Ureter (tissue), 1 donor: ENCODE measurements at regions not wholly inside any gene's neighbourhood (a gene's known extent, or its start where the extent isn't known, plus 50 kb on each side); places are given as distances from the start of the nearest gene placed in this dataset.
"Not testable (repeated sequence)": the region's sequence is repeated elsewhere in the genome, so short reads cannot be mapped to it uniquely, and the experiment has no call there.

Experiments
- DNase-seq: peaks from one replicate; pipeline ENCODE4 v3.0.0-alpha.2; 2020; ENCODE audit warnings: low spot score
- donor health status: DM: yes; HTN: yes; CAD: no.

DNA sequence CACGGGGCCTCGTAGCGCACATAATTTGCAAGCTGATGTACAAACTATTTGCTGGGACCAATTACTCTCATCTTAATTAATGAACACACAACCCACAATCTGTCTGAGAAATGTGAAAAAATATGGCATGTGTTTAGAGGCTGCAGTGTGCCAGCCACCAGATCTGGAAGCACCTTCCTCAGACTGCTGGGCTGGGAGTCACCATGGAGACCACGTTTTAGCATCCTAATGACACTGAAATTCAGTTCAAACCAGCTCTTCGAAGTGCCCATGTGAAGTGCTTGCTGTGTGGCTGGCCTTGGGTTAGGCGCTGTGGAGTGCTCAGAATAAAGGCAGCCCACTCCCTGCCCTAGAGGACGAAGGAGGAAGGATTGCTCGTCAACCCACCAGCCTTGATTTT is 482.4 kb downstream of the OMA1 start:
- DNase-seq: no peak

DNA sequence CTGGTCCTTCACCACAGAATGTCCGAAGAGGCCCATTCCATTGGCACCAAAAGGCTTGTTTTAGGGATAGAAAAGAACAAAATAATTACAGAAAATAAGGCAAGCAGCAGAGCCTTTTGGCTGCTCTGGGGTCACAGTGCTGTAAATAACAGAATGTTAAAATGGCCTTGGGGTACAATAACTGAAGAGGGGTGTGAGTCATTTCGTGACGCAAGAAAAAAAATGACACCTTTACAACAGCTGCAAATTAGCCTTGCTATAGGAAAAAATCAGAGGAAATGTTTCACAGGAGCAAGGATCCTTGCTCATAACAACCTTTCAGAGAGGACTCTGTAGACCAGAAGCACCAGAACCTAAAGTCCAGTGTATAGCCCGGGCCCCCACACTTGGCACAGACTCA is 483.4 kb downstream of the OMA1 start:
- DNase-seq: no peak

DNA sequence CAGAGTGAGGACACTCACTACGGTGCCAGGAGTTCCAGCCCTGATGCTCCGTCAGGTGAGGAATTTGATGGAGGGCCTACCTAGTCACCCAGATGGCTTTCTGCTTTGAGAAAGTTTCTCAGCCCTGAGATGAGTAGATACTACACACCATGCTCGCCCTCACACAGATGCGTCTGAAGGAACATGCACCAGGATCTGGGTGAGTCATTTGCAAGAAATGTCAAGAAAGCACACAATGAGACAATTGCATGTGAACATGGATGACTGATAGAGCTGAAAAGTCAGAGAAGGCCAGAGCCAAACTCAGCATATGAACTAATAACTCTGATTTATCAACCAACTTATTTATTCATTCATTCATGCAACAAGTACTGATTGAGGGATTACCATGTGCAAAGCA is 483.9 kb downstream of the OMA1 start:
- no peak for DNase-seq

DNA sequence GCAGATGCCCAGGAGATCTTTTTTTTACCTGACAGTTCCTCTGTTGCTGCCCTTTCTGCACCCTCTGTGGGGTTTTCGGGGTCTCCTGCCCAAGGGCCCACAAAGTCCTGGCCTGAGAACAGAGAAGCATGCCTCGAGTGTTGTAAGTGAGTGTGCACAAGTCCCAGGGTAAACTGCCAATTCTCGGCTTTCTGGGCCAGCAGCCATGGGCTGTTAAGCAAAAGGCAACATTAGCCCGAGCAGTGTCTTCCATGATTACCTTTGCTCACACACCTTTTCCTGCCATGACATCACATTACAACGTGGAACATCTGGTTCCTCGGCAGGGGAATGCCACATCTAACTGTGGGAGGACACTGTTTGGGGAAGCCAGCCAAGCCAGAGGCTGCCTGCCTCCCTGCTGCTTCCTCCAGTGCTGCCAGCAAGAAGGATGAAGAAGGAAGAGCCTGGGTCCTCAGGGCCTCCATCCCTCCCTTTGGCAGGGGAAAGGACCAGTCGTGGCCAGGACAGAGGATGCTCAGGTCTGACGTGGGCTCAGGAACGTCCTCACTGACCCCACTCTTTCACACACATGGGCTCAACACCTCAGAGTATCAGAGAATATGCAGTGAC is 485.9 kb downstream of the OMA1 start:
- DNase-seq: no peak

DNA sequence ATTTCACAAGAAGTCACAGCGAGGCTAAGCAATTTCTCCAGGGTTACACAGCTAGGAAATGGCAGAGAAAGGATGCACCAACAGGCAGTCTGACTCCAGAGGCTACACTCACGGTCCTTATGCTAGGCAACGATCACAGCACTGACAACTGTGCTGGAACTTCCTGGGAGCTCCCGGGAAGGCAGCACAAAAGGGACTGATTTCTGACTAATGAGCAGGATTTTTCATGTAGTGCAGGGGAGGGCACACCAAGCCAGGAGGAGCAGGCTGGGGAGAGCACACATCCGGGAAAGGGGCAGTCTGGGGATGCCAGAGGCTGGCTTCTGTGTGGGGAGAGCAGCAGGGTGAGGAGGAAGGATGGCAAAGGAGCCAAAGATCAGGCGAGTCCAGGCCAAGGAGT is 486.7 kb downstream of the OMA1 start:
- no peak for DNase-seq

DNA sequence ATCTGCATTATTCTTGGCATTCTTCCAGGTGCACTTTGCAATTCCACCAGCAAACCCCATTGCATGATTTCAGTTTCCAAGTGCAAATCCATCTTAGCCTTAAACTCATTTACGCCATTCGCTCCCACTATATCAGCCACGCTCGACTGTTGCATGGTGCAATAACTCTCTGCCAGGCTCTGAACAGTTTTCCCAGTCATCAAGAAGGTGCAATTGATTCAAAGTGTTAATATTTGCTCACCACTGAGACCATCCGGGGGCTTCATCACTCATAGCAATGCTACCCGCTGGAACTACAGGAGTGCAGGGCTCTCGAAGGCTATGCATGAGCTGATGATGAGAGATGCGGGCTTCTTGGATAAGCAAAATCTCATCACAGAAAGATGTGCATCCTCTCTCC is 488.2 kb downstream of the OMA1 start:
- no peak for DNase-seq

DNA sequence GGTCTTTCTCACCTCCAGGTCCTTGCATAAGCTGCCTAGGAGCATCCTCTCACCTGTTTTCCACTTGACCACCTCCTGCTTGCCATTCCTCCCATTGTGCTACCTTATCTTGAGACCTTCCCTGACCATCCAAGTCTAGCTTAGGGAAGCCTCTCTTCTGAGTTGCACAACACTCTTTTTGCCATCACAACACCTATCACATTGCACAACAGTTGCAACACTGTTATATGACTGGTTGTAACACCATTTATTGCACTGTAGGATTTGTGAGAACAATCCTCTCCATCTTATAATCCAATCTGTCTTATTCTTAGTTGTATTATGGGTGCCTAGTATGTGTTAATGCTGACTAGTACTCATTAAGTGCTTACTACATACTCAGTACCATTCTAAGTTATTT is 488.7 kb downstream of the OMA1 start:
- no peak for DNase-seq

DNA sequence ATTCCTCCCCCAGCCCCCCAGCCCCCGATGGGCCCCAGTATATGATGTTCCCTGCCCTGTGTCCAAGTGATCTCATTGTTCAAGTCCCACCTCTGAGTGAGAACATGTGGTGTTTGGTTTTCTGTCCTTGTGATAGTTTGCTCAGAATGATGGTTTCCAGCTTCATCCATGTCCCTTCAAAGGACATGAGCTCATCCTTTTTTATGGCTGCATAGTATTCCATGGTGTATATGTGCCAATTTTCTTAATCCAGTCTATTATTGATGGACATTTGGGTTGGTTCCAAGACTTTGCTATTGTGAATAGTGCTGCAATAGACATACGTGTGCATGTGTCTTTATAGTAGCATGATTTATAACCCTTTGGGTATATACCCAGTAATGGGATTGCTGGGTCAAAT is 495.3 kb downstream of the OMA1 start:
- DNase-seq: not testable (repeated sequence)

DNA sequence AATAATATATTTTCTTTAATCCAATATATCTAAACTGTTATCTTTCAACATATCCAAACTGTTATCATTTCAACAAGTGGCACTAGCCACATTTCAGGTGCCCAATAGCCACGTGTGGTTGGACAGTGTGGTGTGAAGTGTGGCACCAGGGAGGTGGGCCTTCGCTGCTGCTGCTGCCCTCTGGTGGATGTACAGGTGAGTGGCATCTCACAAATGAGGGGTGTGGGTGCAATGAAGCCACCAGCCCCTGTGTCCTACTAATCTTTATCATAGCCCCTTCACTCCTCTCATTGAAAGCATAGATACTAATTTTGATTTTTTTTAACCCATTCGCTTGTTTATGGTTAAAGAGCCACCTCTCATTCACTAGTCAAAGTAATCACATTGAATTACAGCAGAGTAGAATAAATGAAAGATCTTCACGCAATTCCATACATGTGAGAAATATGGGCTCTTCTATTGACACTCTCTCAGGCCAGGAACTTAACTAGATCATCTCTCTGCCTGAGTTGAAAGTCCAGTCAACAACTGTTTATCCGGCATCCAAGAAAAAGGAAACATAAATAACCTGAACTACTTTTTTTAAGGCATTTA is 499.2 kb downstream of the OMA1 start:
- DNase-seq: no peak

DNA sequence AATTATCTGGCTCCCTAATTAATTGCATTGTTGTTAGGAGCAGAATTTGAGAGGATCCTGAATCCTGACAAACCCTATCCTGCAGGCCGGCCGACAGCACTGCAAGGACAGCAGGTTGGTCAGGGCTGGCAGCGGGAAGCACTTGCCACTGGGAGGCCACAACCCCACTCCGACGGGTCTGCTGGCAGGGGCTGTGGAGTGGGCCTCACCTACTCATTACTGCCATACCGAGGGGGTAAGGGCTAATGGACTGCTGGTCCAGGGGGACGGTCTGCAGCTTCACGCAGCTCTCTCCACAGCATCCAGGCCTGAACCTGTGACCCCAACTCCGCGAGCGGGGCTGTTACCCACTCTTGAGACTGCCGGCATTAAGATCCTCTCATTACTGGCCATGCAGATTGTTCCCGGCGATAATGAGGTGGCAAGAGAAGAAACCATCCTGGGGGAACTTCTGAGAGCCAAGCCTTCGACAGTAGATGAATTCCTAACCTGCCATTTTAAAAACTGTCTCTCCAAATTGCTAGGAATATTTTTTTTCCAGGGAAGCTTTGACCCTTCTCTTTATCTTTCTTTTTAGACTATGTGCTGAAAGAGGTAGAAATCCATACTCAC is 501.3 kb downstream of the OMA1 start:
- no peak for DNase-seq

DNA sequence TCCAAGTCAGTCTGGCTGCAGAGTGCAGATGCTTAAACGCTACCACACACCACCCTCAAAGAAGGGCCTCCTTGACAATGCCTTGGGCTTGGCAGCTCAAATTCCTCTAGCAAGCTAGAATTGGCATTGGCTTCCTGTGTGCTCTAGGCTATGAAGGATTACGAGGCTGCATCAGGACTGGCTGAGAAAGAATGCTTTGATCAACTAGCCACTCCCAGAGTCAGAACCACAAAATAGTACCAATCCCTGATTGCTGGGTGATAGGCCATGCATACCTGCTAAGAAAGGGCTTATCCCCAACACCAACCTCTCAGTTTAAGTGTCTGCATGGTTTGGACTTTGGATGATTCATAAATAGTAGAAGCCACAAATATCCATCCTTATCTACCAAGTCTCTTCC is 504.9 kb downstream of the OMA1 start:
- DNase-seq: no peak

DNA sequence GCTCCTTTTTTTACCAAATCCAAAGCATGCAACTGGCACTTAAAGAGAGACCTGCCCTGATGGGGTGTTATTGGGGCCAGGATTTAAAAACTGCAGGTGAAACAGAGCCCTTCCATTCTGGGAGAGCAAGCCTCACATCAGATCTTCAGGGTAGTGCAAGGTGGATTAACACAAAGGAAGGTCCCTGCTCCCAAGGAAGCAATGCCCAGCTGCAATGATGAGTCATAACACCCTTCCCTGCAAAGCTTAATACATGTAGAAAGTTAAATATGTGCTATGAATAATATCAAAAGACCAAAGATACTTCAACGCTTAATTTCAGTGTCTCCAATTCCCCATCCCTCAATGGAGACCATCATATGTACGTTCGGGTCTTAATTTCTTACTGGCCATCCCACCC is 508.0 kb downstream of the OMA1 start:
- DNase-seq: no peak

DNA sequence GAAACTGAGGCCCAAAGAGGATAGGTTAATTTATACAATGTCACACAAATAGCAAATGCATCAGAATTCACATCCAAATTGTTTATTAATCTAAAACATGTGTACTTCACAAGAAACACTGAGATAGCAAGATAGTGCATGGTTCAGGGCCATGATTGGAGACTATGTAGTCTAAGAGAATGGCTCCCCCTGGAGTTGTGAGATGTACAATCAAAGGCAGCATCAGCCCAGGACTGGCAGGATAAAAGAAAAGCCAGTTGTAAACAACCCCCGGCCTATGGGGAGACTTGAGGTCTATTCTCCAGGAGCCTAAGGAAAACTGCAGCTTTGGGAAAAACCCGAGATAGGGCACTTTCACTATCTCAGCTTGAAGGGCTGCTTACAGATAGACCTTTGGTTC is 511.0 kb downstream of the OMA1 start:
- DNase-seq: no peak

DNA sequence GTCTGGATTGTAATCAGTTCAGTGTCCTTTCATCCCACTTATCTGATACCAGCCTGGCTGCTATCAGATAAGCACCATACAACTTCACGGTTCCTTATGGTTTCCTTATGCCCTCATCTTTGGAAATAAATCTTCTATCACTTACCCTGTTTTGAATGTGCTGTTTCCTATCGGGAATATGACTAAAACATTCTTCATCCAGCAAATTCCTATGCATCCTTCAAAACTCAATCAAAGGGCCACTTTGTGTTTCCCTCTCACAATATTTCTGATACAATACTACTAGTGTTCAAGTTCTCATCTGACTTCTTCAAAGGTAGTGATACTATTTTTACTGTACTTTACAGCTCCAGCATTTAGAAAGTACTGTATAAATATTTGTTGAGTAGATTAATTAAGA is 513.2 kb downstream of the OMA1 start:
- no peak for DNase-seq

DNA sequence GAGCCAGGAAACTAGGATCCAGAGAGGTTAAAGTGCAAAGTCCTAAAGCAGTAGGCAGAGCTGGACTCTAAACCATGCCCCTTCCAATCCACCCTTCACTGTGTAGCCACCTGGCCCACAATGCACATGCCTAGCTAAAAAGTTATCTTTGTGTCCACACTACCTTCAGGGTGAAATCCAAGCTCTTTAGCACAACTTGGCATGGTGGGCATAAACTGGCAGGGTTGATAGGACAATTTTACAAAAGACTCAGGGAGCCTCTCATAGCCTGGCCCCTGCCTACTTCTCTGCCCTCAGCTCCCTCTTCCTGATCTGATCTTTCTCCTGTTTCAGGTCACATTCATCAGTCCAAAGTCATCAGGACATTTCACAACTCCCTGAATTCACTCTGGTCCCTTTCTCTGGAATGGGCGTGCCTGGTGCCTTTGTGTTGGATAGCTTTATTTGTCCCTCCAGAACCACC is 513.9 kb downstream of the OMA1 start:
- DNase-seq: no peak

DNA sequence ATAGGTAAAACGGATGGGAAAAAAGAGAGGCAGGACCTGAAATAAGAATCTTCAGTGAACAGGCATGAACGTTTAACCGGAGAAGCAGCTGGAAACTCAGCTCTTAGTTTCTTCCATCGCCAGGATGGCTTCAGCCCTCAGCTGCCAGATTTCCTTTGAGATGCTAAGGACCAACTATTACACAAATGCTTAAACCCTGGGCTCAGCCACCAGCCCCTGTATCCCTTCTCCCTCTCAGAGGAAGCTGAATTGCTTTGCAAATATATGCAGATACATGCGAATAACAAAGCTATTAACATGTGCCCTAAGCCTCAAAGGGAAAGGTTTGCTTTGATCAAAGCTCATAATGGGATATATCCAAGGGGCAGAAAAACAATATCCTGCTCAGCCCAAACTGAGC is 515.1 kb downstream of the OMA1 start:
- no peak for DNase-seq

DNA sequence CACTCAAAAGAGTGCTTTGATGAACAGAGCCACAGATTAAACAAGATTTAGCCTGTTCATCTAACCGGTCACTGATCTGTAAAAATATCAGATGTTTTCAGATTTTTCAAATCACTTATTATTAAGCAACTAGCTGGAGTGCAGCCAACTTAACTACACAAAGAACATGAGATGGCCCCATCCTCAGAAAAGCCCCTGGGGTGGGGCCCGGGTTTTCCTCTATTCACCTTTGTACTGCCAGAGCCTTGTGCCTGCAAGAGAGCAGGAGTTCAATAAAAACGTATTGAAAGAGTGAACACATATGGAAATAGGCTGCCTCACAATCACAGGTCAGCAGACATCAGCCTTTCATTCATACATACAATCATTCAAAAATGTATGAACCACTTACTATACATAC is 516.1 kb downstream of the OMA1 start:
- DNase-seq: no peak

DNA sequence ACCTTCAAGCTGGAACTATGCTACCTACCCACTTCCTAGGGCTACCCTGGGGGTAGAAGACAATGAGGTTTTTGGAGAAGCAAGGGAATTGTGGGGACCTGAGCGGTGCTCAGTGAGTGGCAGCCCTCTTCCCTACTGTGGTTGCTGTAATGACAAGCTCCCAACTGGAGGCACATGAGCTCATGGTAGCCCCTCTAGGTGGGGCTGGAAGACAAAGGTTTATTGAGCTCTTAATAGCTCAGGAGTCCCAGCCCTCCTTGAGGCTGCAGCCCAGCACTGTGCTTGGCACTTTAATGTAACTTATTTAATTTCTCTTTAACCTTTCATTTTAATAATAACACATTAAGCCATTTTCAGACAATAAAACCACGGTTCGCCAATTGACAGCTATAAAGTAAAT is 528.9 kb downstream of the OMA1 start:
- no peak for DNase-seq

DNA sequence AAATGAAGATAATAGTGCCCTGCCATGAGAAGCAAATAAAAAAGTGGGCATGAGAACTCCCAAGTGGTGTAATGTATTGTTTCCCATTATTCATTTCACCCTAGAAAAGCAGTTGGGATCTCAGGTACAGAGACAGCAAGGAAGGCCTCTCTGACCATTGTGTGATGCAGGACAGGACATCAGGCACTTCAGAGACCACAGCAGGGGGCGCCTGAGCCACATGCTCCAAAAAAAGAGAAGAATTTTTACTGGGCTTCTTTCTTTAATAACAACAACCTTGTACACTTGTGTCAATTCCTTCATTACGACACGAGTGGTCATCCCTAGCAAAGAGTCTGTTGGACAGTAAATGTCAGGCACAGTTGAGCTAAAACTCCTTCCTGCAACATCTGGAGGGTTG is 533.3 kb downstream of the OMA1 start:
- no peak for DNase-seq

DNA sequence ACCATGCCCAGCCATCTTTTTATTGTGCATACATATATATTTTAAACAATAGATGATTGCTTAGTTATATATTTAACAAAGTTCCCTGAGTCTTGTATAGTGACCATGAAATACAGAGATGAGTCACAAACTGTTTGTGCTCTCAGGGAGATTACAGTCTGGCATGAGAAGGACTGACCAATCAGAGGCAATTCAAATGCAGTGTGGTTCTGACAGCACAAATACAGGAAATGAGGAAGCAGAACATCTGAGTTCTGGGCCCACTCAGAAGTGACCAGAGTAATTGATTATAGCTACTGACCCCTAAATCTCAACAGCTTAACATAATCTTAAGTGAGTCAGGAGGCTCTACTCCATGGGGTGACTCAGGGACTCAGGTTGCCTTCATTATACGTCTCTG is 534.5 kb downstream of the OMA1 start:
- no peak for DNase-seq

DNA sequence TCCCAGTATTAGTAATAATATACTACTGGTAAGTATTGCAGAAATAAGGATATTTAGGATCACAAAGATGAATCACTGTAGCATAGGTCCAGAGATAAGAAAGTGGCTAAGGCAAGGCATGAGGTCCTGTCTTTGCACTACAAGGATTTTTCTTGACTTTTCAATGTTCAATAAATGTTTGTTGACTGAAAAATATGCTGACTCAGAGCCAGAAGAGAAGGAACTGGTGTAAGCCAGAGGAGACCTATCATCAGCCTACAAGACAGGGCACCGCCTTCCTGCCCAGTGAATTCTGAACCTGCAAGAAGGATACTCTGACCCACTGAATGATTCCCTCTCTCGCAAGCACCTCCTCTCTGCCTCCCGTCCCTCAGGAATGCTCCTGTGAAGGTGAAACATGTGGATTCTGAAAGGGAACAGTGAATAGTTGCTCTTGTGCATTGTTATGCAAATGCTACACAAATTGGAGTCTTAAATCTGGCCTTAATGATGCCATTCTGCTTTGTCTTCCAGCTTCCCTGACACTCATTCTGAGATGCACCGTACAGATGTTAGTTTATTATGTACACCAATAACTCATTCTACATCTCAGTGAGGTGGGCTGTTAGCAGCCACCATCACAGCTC is 540.0 kb downstream of the OMA1 start:
- no peak for DNase-seq

DNA sequence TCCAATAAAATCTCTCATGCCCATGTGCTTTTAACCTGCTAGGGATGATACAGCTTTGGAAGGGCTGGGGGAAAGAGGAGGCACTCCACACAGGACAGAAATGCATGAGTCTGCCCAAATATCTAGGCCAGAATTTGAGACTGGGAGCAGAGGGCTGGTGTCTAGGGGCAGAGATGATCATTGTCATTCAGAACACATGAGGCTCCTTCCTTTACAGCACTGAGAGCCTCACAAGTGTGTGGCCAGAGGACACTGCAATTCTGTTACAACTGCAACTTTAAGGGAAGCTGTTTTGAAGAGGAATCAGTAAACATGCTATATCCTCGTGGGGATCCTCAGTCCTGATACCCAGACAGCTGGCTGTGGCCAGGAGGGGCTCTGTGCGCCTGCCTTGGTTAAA is 541.3 kb downstream of the OMA1 start:
- no peak for DNase-seq

DNA sequence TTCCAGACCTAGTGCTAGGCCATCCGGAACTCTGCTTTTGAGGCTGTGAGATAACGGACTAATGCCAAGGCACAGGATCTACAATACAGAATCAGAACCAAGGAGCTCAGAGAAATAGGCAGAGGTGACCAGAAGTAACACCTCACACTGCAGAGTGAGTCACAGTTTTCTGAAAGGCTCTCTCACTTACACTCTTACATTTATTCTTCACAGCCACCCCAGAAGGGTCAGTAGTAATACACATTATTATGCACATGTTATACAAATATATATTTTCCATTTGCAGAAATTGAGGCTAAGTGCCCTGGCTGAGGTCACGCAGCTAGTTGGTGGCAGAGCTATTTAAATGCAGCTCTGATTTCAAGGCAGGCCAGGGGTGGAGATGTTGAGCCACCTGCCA is 542.5 kb downstream of the OMA1 start:
- no peak for DNase-seq
